ENCODE measurements at regions not wholly inside any gene's neighbourhood (a gene's known extent, or its start where the extent isn't known, plus 50 kb on each side); places are given as distances from the start of the nearest gene placed in this dataset.
A peak's percentile ranks its signal among the peaks of the same experiment; 100 is the strongest.

DNA sequence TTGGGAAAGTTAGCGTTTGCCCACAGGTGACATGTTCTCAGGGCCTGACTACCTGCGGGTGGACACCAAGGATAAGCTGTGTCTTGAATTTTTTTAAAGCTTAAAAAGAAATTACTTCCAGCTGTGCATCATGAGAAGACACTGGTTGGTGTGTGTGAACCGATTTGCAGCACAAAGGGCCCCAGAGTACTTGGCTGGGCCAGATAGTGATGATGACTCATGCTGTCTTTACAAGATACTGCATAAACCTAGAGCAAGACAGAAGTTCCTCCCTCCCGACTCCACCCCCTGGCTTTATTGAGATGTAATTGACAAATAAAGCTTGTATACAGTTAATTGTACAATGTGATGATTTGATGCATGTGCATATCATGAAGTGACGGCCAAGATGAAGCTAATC lies 212.8 kb downstream of the NXNL2 start:
- H3K56ac ChIP-seq (ENCODE audit: extremely low read depth, insufficient read depth, low read length): peak overlapping the region; percentile 63; the same call in 1 of the 2 replicates
- no CpG with 5 or more reads among the region's 5 CpGs for WGBS, 2 experiments (ENCODE audit: extremely low coverage in 2 of 2, insufficient read length in 1 of 2)
- peak overlapping the region; percentile 97 for H2AK5ac ChIP-seq (ENCODE audit: low read depth, low read length)
- H2AK9ac ChIP-seq (replicated peaks; ENCODE audit: low read depth, low read length, poor library complexity): peak overlapping the region; percentile 80
- in situ Hi-C loops (cut with MboI; ENCODE audit: low sequenced_read_pairs) (no loop called here), dilution Hi-C loops (cut with HindIII; ENCODE audit: low sequenced_read_pairs, unreplicated experiment) (no loop called here), intact Hi-C loops (cut with micrococcal nuclease) (loop anchor here (2.0 to 10.0 kb wide), 7 partner anchors 19 to 567 kb away; partner anchors contain the start of genes CKS2, SECISBP2 and SHC3)
- no peaks in the 10 kb centered on the region for H3K27me3 ChIP-seq (ENCODE audit: control insufficient read depth, insufficient read depth, low read length)
- H3K9me3 ChIP-seq (ENCODE audit: control insufficient read depth, insufficient read depth, low read length): no peaks in the 10 kb centered on the region
- H3K18ac ChIP-seq (ENCODE audit: low read depth, low read length): peak overlapping the region; percentile 89
- peak overlapping the region; percentile 96; the same call in 1 of the 2 replicates for H3K14ac ChIP-seq (replicated peaks; ENCODE audit: low read depth, low read length)
- CTCF ChIA-PET: interaction anchor here (1.0 kb wide), 1 partner anchor 22 kb away, joined by 3 read pairs; no protein-coding TSS in a partner anchor
- ATAC-seq (ENCODE audit: low read depth) (peak; percentile 50), DNase-seq (peak; percentile 96)
- POLR2A ChIA-PET (ENCODE audit: unreplicated experiment): no interaction called here
- 0 out of 2 replicates have a peak, but pooled peaks cover 3% of the 10 kb centered on the region for H4K20me1 ChIP-seq (ENCODE audit: insufficient read depth, low read length)
- peaks cover 24% of the 10 kb centered on the region for H3K9me1 ChIP-seq (ENCODE audit: insufficient read depth, low read length)
- H3K4me1 ChIP-seq (ENCODE audit: control insufficient read depth, insufficient read depth, low read length): peaks cover 35% of the 10 kb centered on the region
- H2AFZ ChIP-seq (replicated peaks; ENCODE audit: low read length, poor library complexity): peak overlapping the region; percentile 24
- H2BK5ac ChIP-seq (ENCODE audit: low read depth, low read length, poor library complexity, severe bottlenecking): peak overlapping the region; percentile 92
- TF ChIP-seq SMC3 (IDR thresholded peaks at IDR 0.05; ENCODE audit: low read depth, low read length) (no peak; the same call in 1 of the 2 replicates), MAFK (IDR thresholded peaks at IDR 0.05; ENCODE audit: low read depth, low read length) (no peak), RCOR1 (IDR thresholded peaks at IDR 0.05; ENCODE audit: insufficient replicate concordance, low read length) (no peak), NFE2L2 (IDR thresholded peaks at IDR 0.05; ENCODE audit: low read depth, low read length) (no peak), BHLHE40 (IDR thresholded peaks at IDR 0.05; ENCODE audit: low read depth, low read length) (peak; percentile 36; the same call in 1 of the 2 replicates), MXI1 (IDR thresholded peaks at IDR 0.05; ENCODE audit: borderline replicate concordance, low read depth, low read length) (no peak), FOS (IDR thresholded peaks at IDR 0.05; ENCODE audit: low read depth, low read length) (peak; percentile 93), MAZ (IDR thresholded peaks at IDR 0.05; ENCODE audit: borderline replicate concordance, low read depth, low read length) (no peak), RFX5 (IDR thresholded peaks at IDR 0.05; ENCODE audit: low read depth, low read length) (no peak), CHD1 (IDR thresholded peaks at IDR 0.05; ENCODE audit: low read depth, low read length) (no peak), RAD21 (IDR thresholded peaks at IDR 0.05; ENCODE audit: low read length) (peak; percentile 10; the same call in 1 of the 2 replicates), POLR2A (IDR thresholded peaks at IDR 0.05; ENCODE audit: low read depth, low read length) (no peak), CEBPB (IDR thresholded peaks at IDR 0.05; ENCODE audit: low read depth, low read length) (no peak)
- TF ChIP-seq, protein P1, sequence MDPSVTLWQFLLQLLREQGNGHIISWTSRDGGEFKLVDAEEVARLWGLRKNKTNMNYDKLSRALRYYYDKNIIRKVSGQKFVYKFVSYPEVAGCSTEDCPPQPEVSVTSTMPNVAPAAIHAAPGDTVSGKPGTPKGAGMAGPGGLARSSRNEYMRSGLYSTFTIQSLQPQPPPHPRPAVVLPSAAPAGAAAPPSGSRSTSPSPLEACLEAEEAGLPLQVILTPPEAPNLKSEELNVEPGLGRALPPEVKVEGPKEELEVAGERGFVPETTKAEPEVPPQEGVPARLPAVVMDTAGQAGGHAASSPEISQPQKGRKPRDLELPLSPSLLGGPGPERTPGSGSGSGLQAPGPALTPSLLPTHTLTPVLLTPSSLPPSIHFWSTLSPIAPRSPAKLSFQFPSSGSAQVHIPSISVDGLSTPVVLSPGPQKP (IDR thresholded peaks at IDR 0.05; ENCODE audit: borderline replicate concordance, low read depth, low read length): no peak
- TF ChIP-seq, protein P2, sequence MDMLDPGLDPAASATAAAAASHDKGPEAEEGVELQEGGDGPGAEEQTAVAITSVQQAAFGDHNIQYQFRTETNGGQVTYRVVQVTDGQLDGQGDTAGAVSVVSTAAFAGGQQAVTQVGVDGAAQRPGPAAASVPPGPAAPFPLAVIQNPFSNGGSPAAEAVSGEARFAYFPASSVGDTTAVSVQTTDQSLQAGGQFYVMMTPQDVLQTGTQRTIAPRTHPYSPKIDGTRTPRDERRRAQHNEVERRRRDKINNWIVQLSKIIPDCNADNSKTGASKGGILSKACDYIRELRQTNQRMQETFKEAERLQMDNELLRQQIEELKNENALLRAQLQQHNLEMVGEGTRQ (IDR thresholded peaks at IDR 0.05; ENCODE audit: low read depth, low read length): no peak
- TF ChIP-seq, protein P3, sequence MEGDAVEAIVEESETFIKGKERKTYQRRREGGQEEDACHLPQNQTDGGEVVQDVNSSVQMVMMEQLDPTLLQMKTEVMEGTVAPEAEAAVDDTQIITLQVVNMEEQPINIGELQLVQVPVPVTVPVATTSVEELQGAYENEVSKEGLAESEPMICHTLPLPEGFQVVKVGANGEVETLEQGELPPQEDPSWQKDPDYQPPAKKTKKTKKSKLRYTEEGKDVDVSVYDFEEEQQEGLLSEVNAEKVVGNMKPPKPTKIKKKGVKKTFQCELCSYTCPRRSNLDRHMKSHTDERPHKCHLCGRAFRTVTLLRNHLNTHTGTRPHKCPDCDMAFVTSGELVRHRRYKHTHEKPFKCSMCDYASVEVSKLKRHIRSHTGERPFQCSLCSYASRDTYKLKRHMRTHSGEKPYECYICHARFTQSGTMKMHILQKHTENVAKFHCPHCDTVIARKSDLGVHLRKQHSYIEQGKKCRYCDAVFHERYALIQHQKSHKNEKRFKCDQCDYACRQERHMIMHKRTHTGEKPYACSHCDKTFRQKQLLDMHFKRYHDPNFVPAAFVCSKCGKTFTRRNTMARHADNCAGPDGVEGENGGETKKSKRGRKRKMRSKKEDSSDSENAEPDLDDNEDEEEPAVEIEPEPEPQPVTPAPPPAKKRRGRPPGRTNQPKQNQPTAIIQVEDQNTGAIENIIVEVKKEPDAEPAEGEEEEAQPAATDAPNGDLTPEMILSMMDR (conservative IDR thresholded peaks at IDR 0.05; ENCODE audit: low read depth, low read length): no peak
- H3K23ac ChIP-seq (ENCODE audit: low read depth, low read length): peak overlapping the region; percentile 95
- H2BK20ac ChIP-seq (ENCODE audit: low read depth, low read length): peak overlapping the region; percentile 96
- H3K36me3 ChIP-seq (ENCODE audit: control insufficient read depth, insufficient read depth, low read length): no peaks in the 10 kb centered on the region
- H4K8ac ChIP-seq (ENCODE audit: low read depth in 2 of 2, low read length in 2 of 2): peak overlapping the region; percentile 57 to 95
- H2BK120ac ChIP-seq (ENCODE audit: low read depth, low read length): peak overlapping the region; percentile 98
- H4K91ac ChIP-seq (ENCODE audit: insufficient read depth, low read depth, low read length): peak overlapping the region; percentile 95
- H2BK15ac ChIP-seq (ENCODE audit: low read depth, low read length): peak overlapping the region; percentile 90; the same call in 2 of the 3 replicates
- H3K4me3 ChIP-seq (ENCODE audit: insufficient read depth, low read depth, low read length): no peak overlapping the region
- H3K27ac ChIP-seq (ENCODE audit: insufficient read depth, low read length): peak overlapping the region; percentile 93
- no TSS peak for BruUV-seq (replicated peaks)
- peak overlapping the region; percentile 97 for H3K4ac ChIP-seq (ENCODE audit: low read depth, low read length)
- peak overlapping the region; percentile 50 for H3K4me2 ChIP-seq (ENCODE audit: low read depth, low read length)
- H3K9ac ChIP-seq (ENCODE audit: low read depth, low read length): peak overlapping the region; percentile 41; the same call in 1 of the 2 replicates
- H4K5ac ChIP-seq (ENCODE audit: low read depth, low read length): peak overlapping the region; percentile 69
- no peaks in the 10 kb centered on the region for H3K79me1 ChIP-seq (ENCODE audit: low read depth in 1 of 2, low read length in 2 of 2)

All from IMR-90 (cell line).